ENCODE measurements at regions not wholly inside any gene's neighbourhood (a gene's known extent, or its start where the extent isn't known, plus 50 kb on each side); places are given as distances from the start of the nearest gene placed in this dataset.
"Not testable (repeated sequence)": the region's sequence is repeated elsewhere in the genome, so short reads cannot be mapped to it uniquely, and the experiment has no call there.

DNA sequence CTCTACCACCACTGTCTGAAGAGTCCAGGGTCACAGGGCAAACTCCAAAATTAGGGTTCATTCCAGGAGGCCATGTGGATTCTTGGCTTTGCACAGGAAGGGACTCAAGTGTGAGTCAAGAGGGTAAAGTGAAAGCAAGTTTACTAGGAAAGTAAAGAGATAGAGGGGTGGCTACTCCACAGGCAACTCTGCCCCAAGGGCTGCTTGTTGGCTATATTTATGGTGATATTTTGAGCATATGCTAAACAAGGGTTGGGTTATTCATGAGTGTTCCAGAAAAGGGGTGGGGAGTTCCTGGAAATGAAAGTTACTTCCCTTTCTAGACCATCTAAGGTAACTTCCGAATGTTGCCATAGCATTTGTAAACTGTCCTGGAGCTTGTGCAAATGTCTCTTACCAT is 1222.0 kb upstream of the TENM3 start:
- H3K9me3 ChIP-seq (replicated peaks; ENCODE audit: insufficient read depth, low read length) = no peaks in the 10 kb centered on the region
- H3K9me2 ChIP-seq (replicated peaks; ENCODE audit: insufficient read depth, low read length) = no peaks in the 10 kb centered on the region
- H3K4me3 ChIP-seq (ENCODE audit: low read length) = no peak overlapping the region
- H3K9ac ChIP-seq (ENCODE audit: low read length) = no peak overlapping the region
- H4K20me1 ChIP-seq (ENCODE audit: insufficient read depth, low read length) = no peaks in the 10 kb centered on the region
- no peak overlapping the region for H3K27ac ChIP-seq (ENCODE audit: low read length)
- H3F3A ChIP-seq (ENCODE audit: insufficient read depth, low read length) = no peaks in the 10 kb centered on the region
- TF ChIP-seq EZH2 (optimal IDR thresholded peaks at IDR 0.05; ENCODE audit: low read depth, low read length) (no peak), EZH2phosphoT487 (IDR thresholded peaks at IDR 0.05; ENCODE audit: low read length) (no peak), CTCF (IDR thresholded peaks at IDR 0.05; ENCODE audit: low read length) (no peak)
- H3K36me3 ChIP-seq (replicated peaks; ENCODE audit: insufficient read depth, low read length) = no peaks in the 10 kb centered on the region
- no peaks in the 10 kb centered on the region for H3K4me1 ChIP-seq (ENCODE audit: low read length)
- no peaks in the 10 kb centered on the region for H3K79me2 ChIP-seq (ENCODE audit: low read length)
- no peak overlapping the region for H3K4me2 ChIP-seq (ENCODE audit: low read depth, low read length)
- no peak overlapping the region for H2AFZ ChIP-seq (ENCODE audit: low read length)
- no peaks in the 10 kb centered on the region for H3K27me3 ChIP-seq (replicated peaks; ENCODE audit: insufficient read depth, low read length)
- DNase-seq = no peak

- not testable (repeated sequence) for H3K9me2 ChIP-seq (replicated peaks; ENCODE audit: insufficient read depth, low read length); H3K36me3 ChIP-seq (replicated peaks; ENCODE audit: insufficient read depth, low read length); DNase-seq; H2AFZ ChIP-seq (ENCODE audit: low read length); H3K9me3 ChIP-seq (replicated peaks; ENCODE audit: insufficient read depth, low read length); H3K9ac ChIP-seq (ENCODE audit: low read length); H3K4me3 ChIP-seq (ENCODE audit: low read length); H3K27me3 ChIP-seq (replicated peaks; ENCODE audit: insufficient read depth, low read length); H3K4me1 ChIP-seq (ENCODE audit: low read length); H3K79me2 ChIP-seq (ENCODE audit: low read length); H3K4me2 ChIP-seq (ENCODE audit: low read depth, low read length); H4K20me1 ChIP-seq (ENCODE audit: insufficient read depth, low read length); H3K27ac ChIP-seq (ENCODE audit: low read length); H3F3A ChIP-seq (ENCODE audit: insufficient read depth, low read length)
Measured at GRCh38 chr4:181030135-181030921, 1212.9 kb upstream of the TENM3 start.

- Histone ChIP-seq H3K27me3 (replicated peaks; ENCODE audit: insufficient read depth, low read length) (no peaks in the 10 kb centered on the region), H2AFZ (ENCODE audit: low read length) (no peak overlapping the region), H3K4me3 (ENCODE audit: low read length) (no peak overlapping the region), H3K79me2 (ENCODE audit: low read length) (no peaks in the 10 kb centered on the region), H3K36me3 (replicated peaks; ENCODE audit: insufficient read depth, low read length) (no peaks in the 10 kb centered on the region), H3K4me2 (ENCODE audit: low read depth, low read length) (no peak overlapping the region), H3K9ac (ENCODE audit: low read length) (no peak overlapping the region), H3K4me1 (ENCODE audit: low read length) (no peaks in the 10 kb centered on the region), H3K9me2 (replicated peaks; ENCODE audit: insufficient read depth, low read length) (no peaks in the 10 kb centered on the region), H4K20me1 (ENCODE audit: insufficient read depth, low read length) (no peaks in the 10 kb centered on the region), H3F3A (ENCODE audit: insufficient read depth, low read length) (no peaks in the 10 kb centered on the region), H3K9me3 (replicated peaks; ENCODE audit: insufficient read depth, low read length) (no peaks in the 10 kb centered on the region), H3K27ac (ENCODE audit: low read length) (no peak overlapping the region)
- DNase-seq = no peak
- no peak for TF ChIP-seq EZH2phosphoT487 (IDR thresholded peaks at IDR 0.05; ENCODE audit: low read length)
- no peak for TF ChIP-seq EZH2 (optimal IDR thresholded peaks at IDR 0.05; ENCODE audit: low read depth, low read length)
- no peak for TF ChIP-seq CTCF (IDR thresholded peaks at IDR 0.05; ENCODE audit: low read length)
Measured at GRCh38 chr4:181030961-181031360, 1212.2 kb upstream of the TENM3 start.

GRCh38 chr4:181043486-181043885 is 1199.7 kb upstream of the TENM3 start:
- Histone ChIP-seq H3K36me3 (replicated peaks; ENCODE audit: insufficient read depth, low read length) (no peaks in the 10 kb centered on the region), H3K27me3 (replicated peaks; ENCODE audit: insufficient read depth, low read length) (no peaks in the 10 kb centered on the region), H2AFZ (ENCODE audit: low read length) (no peak overlapping the region), H3K9me3 (replicated peaks; ENCODE audit: insufficient read depth, low read length) (no peaks in the 10 kb centered on the region), H4K20me1 (ENCODE audit: insufficient read depth, low read length) (no peaks in the 10 kb centered on the region), H3K27ac (ENCODE audit: low read length) (no peak overlapping the region), H3F3A (ENCODE audit: insufficient read depth, low read length) (no peaks in the 10 kb centered on the region), H3K9me2 (replicated peaks; ENCODE audit: insufficient read depth, low read length) (no peaks in the 10 kb centered on the region), H3K4me1 (ENCODE audit: low read length) (no peaks in the 10 kb centered on the region), H3K4me3 (ENCODE audit: low read length) (no peak overlapping the region), H3K9ac (ENCODE audit: low read length) (no peak overlapping the region), H3K79me2 (ENCODE audit: low read length) (no peaks in the 10 kb centered on the region), H3K4me2 (ENCODE audit: low read depth, low read length) (no peak overlapping the region)
- TF ChIP-seq CTCF (IDR thresholded peaks at IDR 0.05; ENCODE audit: low read length) (no peak), EZH2 (optimal IDR thresholded peaks at IDR 0.05; ENCODE audit: low read depth, low read length) (no peak), EZH2phosphoT487 (IDR thresholded peaks at IDR 0.05; ENCODE audit: low read length) (no peak)
- DNase-seq = no peak

Data from MM.1S (cell line).